D721Med (cell line): ENCODE measurements at regions not wholly inside any gene's neighbourhood (a gene's known extent, or its start where the extent isn't known, plus 50 kb on each side); places are given as distances from the start of the nearest gene placed in this dataset.

Experiments used
- DNase-seq: peaks from one replicate; pipeline ENCODE4 v3.0.0; 2011; ENCODE audit warnings: low spot score; ENCODE audit not compliant: insufficient read length
- FAIRE-seq: peaks from 2 replicates; lab custom pipeline; 2011; peaks lifted over from hg19 to GRCh38; lab: Jason Lieb, UNC
- CTCF ChIP-seq: IDR thresholded peaks from 2 replicates; pipeline ENCODE4 v1.5.1; 2012; ENCODE audit warnings: mild to moderate bottlenecking, control low read depth; ENCODE audit not compliant: insufficient read depth; ENCODE audit errors: missing control alignments

- TF ChIP-seq CTCF: no peak
- DNase-seq (no peak), FAIRE-seq (no peak)
Observed at GRCh38 chr4:33316033-33316432, 2595.9 kb downstream of the PCDH7 start.

- FAIRE-seq (no peak), DNase-seq (no peak)
- TF ChIP-seq CTCF: no peak
Observed at GRCh38 chr4:33316578-33316977, 2596.4 kb downstream of the PCDH7 start.

GRCh38 chr4:33323393-33323792, 2603.2 kb downstream of the PCDH7 start:
- no peak for DNase-seq
- no peak for TF ChIP-seq CTCF
- FAIRE-seq: no peak

- no peak for DNase-seq
- FAIRE-seq: no peak
- no peak for TF ChIP-seq CTCF
Observed at GRCh38 chr4:33334416-33334815, 2614.2 kb downstream of the PCDH7 start.

- no peak for FAIRE-seq
- TF ChIP-seq CTCF: no peak
- DNase-seq: no peak
Observed at GRCh38 chr4:33339762-33340161, 2619.6 kb downstream of the PCDH7 start.

GRCh38 chr4:33340168-33340567, 2620.0 kb downstream of the PCDH7 start:
- DNase-seq (no peak), FAIRE-seq (no peak)
- no peak for TF ChIP-seq CTCF

- no peak for TF ChIP-seq CTCF
- DNase-seq (no peak), FAIRE-seq (no peak)
Observed at GRCh38 chr4:33349376-33349775, 2629.2 kb downstream of the PCDH7 start.
